Smooth muscle cell (in vitro differentiated cells): ENCODE measurements at regions not wholly inside any gene's neighbourhood (a gene's known extent, or its start where the extent isn't known, plus 50 kb on each side); places are given as distances from the start of the nearest gene placed in this dataset.

Source experiments
- DNase-seq: peaks from one replicate; lab custom pipeline; 2025; ENCODE audit not compliant: unreplicated experiment; lab: John Stamatoyannopoulos, UW
- H2AFZ ChIP-seq: fragments of 200-600 bp; sonication (generic); 2 replicates; pipeline ENCODE4 v1.6.0; 2016; ENCODE audit warnings: antibody characterized with exemption, low read depth, mild to moderate bottlenecking
- H3F3A ChIP-seq: fragments of 200-600 bp; sonication (generic); 2 replicates; pipeline ENCODE4 v1.6.0; 2017; ENCODE audit warnings: antibody characterized with exemption, low read depth
- H3K27ac ChIP-seq: fragments of 200-600 bp; sonication (generic); 2 replicates; pipeline ENCODE4 v1.5.1; 2016; ENCODE audit warnings: low read depth, mild to moderate bottlenecking
- H3K27me3 ChIP-seq: fragments of 200-600 bp; sonication (generic); 2 replicates; pipeline ENCODE4 v1.6.1; 2016; ENCODE audit warnings: low read depth, mild to moderate bottlenecking
- H3K36me3 ChIP-seq: fragments of 200-600 bp; sonication (generic); 2 replicates; pipeline ENCODE4 v1.5.1; 2016; ENCODE audit warnings: low read depth
- H3K4me1 ChIP-seq: fragments of 200-600 bp; sonication (generic); 2 replicates; pipeline ENCODE4 v1.5.1; 2016; ENCODE audit warnings: low read depth
- H3K4me2 ChIP-seq: fragments of 200-600 bp; sonication (generic); 2 replicates; pipeline ENCODE4 v1.6.0; 2016; ENCODE audit warnings: mild to moderate bottlenecking
- H3K4me3 ChIP-seq: fragments of 200-600 bp; sonication (generic); 2 replicates; pipeline ENCODE4 v1.5.1; 2016; ENCODE audit warnings: mild to moderate bottlenecking
- H3K79me2 ChIP-seq: fragments of 200-600 bp; sonication (generic); 2 replicates; pipeline ENCODE4 v1.6.0; 2016; ENCODE audit warnings: low read depth, mild to moderate bottlenecking
- H3K9ac ChIP-seq: fragments of 200-600 bp; sonication (generic); 2 replicates; pipeline ENCODE4 v1.6.0; 2016; ENCODE audit warnings: low read depth
- H3K9me3 ChIP-seq: fragments of 200-600 bp; sonication (generic); replicated peaks from 2 replicates; pipeline ENCODE4 v1.5.1; 2016; ENCODE audit warnings: low read depth
- H4K20me1 ChIP-seq: fragments of 200-600 bp; sonication (generic); 2 replicates; pipeline ENCODE4 v1.6.0; 2016; ENCODE audit warnings: low read depth
- CTCF ChIP-seq: fragments of 200-600 bp; sonication (generic); IDR thresholded peaks from 2 replicates; pipeline ENCODE4 v1.5.1; 2017; ENCODE audit warnings: borderline replicate concordance, mild to moderate bottlenecking, antibody characterized with exemption; ENCODE audit not compliant: insufficient read depth, poor library complexity, severe bottlenecking
- WGBS: methylation state at CpG from one replicate; pipeline ENCODE4 v1.1.7; 2016; ENCODE audit warnings: low lambda C conversion rate; 5-methylcytosine and 5-hydroxymethylcytosine counted together

- no peaks in the 10 kb centered on the region for H3K36me3 ChIP-seq
- no peaks in the 10 kb centered on the region for H3K4me1 ChIP-seq
- no peak overlapping the region for H3K9ac ChIP-seq
- H3K79me2 ChIP-seq = no peaks in the 10 kb centered on the region
- no peak overlapping the region for H2AFZ ChIP-seq
- DNase-seq = no peak
- H3F3A ChIP-seq = no peaks in the 10 kb centered on the region
- no peak overlapping the region for H3K4me3 ChIP-seq
- no peaks in the 10 kb centered on the region for H4K20me1 ChIP-seq
- H3K9me3 ChIP-seq = peaks cover 8% of the 10 kb centered on the region
- no peaks in the 10 kb centered on the region for H3K27me3 ChIP-seq
- no peak for TF ChIP-seq CTCF
- no peak overlapping the region for H3K27ac ChIP-seq
- no peak overlapping the region for H3K4me2 ChIP-seq
- WGBS = 78% methylated on average over 18 of the region's 18 CpGs
These were observed 576.7 kb downstream of the ALG10 start for GRCh38 chr12:34598851-34599529.

- Histone ChIP-seq H3K79me2 (no peaks in the 10 kb centered on the region), H3F3A (no peaks in the 10 kb centered on the region), H3K4me1 (no peaks in the 10 kb centered on the region), H3K4me2 (no peak overlapping the region), H3K9me3 (peaks cover 6% of the 10 kb centered on the region), H3K27ac (no peak overlapping the region), H4K20me1 (no peaks in the 10 kb centered on the region), H3K36me3 (no peaks in the 10 kb centered on the region), H3K9ac (no peak overlapping the region), H3K27me3 (no peaks in the 10 kb centered on the region), H2AFZ (no peak overlapping the region), H3K4me3 (no peak overlapping the region)
- no peak for DNase-seq
- TF ChIP-seq CTCF = no peak
- WGBS = 72% methylated on average over 32 of the region's 32 CpGs
These were observed 577.5 kb downstream of the ALG10 start for GRCh38 chr12:34599530-34600513.

GRCh38 chr12:34600592-34601462 lies 578.5 kb downstream of the ALG10 start:
- H3K4me1 ChIP-seq = no peaks in the 10 kb centered on the region
- H3K36me3 ChIP-seq = no peaks in the 10 kb centered on the region
- H3K27me3 ChIP-seq = no peaks in the 10 kb centered on the region
- H2AFZ ChIP-seq = no peak overlapping the region
- no peaks in the 10 kb centered on the region for H3K79me2 ChIP-seq
- H4K20me1 ChIP-seq = no peaks in the 10 kb centered on the region
- H3K4me2 ChIP-seq = no peak overlapping the region
- H3K27ac ChIP-seq = no peak overlapping the region
- H3K9me3 ChIP-seq = peaks cover 5% of the 10 kb centered on the region
- no peak overlapping the region for H3K4me3 ChIP-seq
- DNase-seq = no peak
- TF ChIP-seq CTCF = no peak
- no peak overlapping the region for H3K9ac ChIP-seq
- 72% methylated on average over 35 of the region's 35 CpGs for WGBS
- no peaks in the 10 kb centered on the region for H3F3A ChIP-seq
